DND-41 (cell line): ENCODE measurements at regions not wholly inside any gene's neighbourhood (a gene's known extent, or its start where the extent isn't known, plus 50 kb on each side); places are given as distances from the start of the nearest gene placed in this dataset.

Source experiments
- ATAC-seq: fragments of 200-7000 bp; cut with Tn5 transposase; 3 replicates; pipeline ENCODE4 v1.9.1; 2021; ENCODE audit warnings: low read depth; ENCODE audit not compliant: insufficient read depth
- DNase-seq: peaks from one replicate; pipeline ENCODE4 v3.0.0-alpha.2; 2020
- H2AFZ ChIP-seq: 2 replicates; pipeline ENCODE4 v1.6.0; 2012; ENCODE audit warnings: low read depth, low read length
- H3K27ac ChIP-seq: 2 replicates; pipeline ENCODE4 v1.5.1; 2012; ENCODE audit warnings: low read length, inconsistent platforms
- H3K27me3 ChIP-seq: fragments of 200-600 bp; sonication (generic); 2 replicates; pipeline ENCODE4 v1.6.0; 2012; ENCODE audit warnings: low read length, mild to moderate bottlenecking, inconsistent platforms; ENCODE audit not compliant: insufficient read depth, poor library complexity
- H3K36me3 ChIP-seq: 2 replicates; pipeline ENCODE4 v1.5.1; 2012; ENCODE audit warnings: low read length, inconsistent platforms; ENCODE audit not compliant: insufficient read depth
- H3K4me1 ChIP-seq: 2 replicates; pipeline ENCODE4 v1.5.1; 2012; ENCODE audit warnings: mild to moderate bottlenecking, low read length; ENCODE audit not compliant: insufficient read depth
- H3K4me2 ChIP-seq: 2 replicates; pipeline ENCODE4 v1.6.0; 2012; ENCODE audit warnings: mild to moderate bottlenecking, moderate library complexity, low read length, inconsistent platforms; ENCODE audit not compliant: insufficient read depth
- H3K4me3 ChIP-seq, 2 experiments: fragments of 200-600 bp in 1 of 2; shearing (Covaris generic) in 1 of 2; 2 replicates each; pipeline ENCODE4 v1.5.1; 2012 to 2016; ENCODE audit warnings: inconsistent platforms in 2 of 2, low read length in 2 of 2, mild to moderate bottlenecking in 2 of 2, low read depth in 1 of 2, moderate library complexity in 1 of 2
- H3K79me2 ChIP-seq: 2 replicates; pipeline ENCODE4 v1.6.0; 2012; ENCODE audit warnings: low read length, inconsistent platforms; ENCODE audit not compliant: insufficient read depth
- H3K9ac ChIP-seq: 2 replicates; pipeline ENCODE4 v1.6.0; 2012; ENCODE audit warnings: low read depth, mild to moderate bottlenecking, inconsistent platforms, low read length, moderate library complexity
- H3K9me3 ChIP-seq: 2 replicates; pipeline ENCODE4 v1.5.1; 2012; ENCODE audit warnings: low read length, moderate library complexity, mild to moderate bottlenecking, inconsistent platforms; ENCODE audit not compliant: insufficient read depth, severe bottlenecking
- H4K20me1 ChIP-seq: 2 replicates; pipeline ENCODE4 v1.6.0; 2012; ENCODE audit warnings: low read length; ENCODE audit not compliant: insufficient read depth
- CTCF ChIP-seq: IDR thresholded peaks from 2 replicates; pipeline ENCODE4 v1.5.1; 2012; ENCODE audit warnings: borderline replicate concordance, low read length, moderate library complexity, mild to moderate bottlenecking; ENCODE audit not compliant: poor library complexity, severe bottlenecking; ENCODE audit errors: extremely low read depth
- EZH2 ChIP-seq: IDR thresholded peaks from 3 replicates; pipeline ENCODE4 v1.6.1; 2012; ENCODE audit warnings: borderline replicate concordance, low read depth, mild to moderate bottlenecking, moderate library complexity, low read length, inconsistent platforms; ENCODE audit not compliant: severe bottlenecking

GRCh38 chr1:36561361-36561724 is 78.6 kb upstream of the CSF3R start:
- no peak for DNase-seq
- H3K36me3 ChIP-seq, result no peaks in the 10 kb centered on the region
- no peak overlapping the region for H3K4me3 ChIP-seq
- no peaks in the 10 kb centered on the region for H3K79me2 ChIP-seq
- no peak overlapping the region for H3K9ac ChIP-seq
- no peaks in the 10 kb centered on the region for H4K20me1 ChIP-seq
- H2AFZ ChIP-seq, result no peak overlapping the region
- ATAC-seq, result no peak
- H3K4me1 ChIP-seq, result no peaks in the 10 kb centered on the region
- TF ChIP-seq CTCF (no peak), EZH2 (no peak)
- H3K27me3 ChIP-seq, result peaks cover 7% of the 10 kb centered on the region
- no peak overlapping the region for H3K27ac ChIP-seq
- no peaks in the 10 kb centered on the region for H3K9me3 ChIP-seq
- no peak overlapping the region for H3K4me2 ChIP-seq

- ATAC-seq (no peak), DNase-seq (no peak)
- H3K9ac ChIP-seq, result no peak overlapping the region
- H3K9me3 ChIP-seq, result no peaks in the 10 kb centered on the region
- no peak overlapping the region for H3K4me2 ChIP-seq
- no peak overlapping the region for H2AFZ ChIP-seq
- no peak overlapping the region for H3K27ac ChIP-seq
- peaks cover 7% of the 10 kb centered on the region for H3K27me3 ChIP-seq
- H3K79me2 ChIP-seq, result no peaks in the 10 kb centered on the region
- H4K20me1 ChIP-seq, result no peaks in the 10 kb centered on the region
- no peak for TF ChIP-seq EZH2
- no peak for TF ChIP-seq CTCF
- H3K4me1 ChIP-seq, result no peaks in the 10 kb centered on the region
- no peak overlapping the region for H3K4me3 ChIP-seq
- no peaks in the 10 kb centered on the region for H3K36me3 ChIP-seq
Measured at GRCh38 chr1:36560621-36561360, 78.1 kb upstream of the CSF3R start.

GRCh38 chr1:36560177-36560576 is 77.5 kb upstream of the CSF3R start:
- no peak for DNase-seq
- Histone ChIP-seq H3K27ac (no peak overlapping the region), H3K4me2 (no peak overlapping the region), H4K20me1 (no peaks in the 10 kb centered on the region), H3K9ac (no peak overlapping the region), H3K27me3 (peaks cover 7% of the 10 kb centered on the region), H3K79me2 (no peaks in the 10 kb centered on the region), H2AFZ (no peak overlapping the region), H3K4me3 (no peak overlapping the region), H3K4me1 (no peaks in the 10 kb centered on the region), H3K9me3 (no peaks in the 10 kb centered on the region), H3K36me3 (no peaks in the 10 kb centered on the region)
- TF ChIP-seq EZH2 (no peak), CTCF (no peak)
- no peak for ATAC-seq

- Histone ChIP-seq H3K27me3 (peaks cover 7% of the 10 kb centered on the region), H3K9me3 (no peaks in the 10 kb centered on the region), H3K4me1 (no peaks in the 10 kb centered on the region), H3K36me3 (no peaks in the 10 kb centered on the region), H3K4me3 (no peak overlapping the region), H3K9ac (no peak overlapping the region), H4K20me1 (no peaks in the 10 kb centered on the region), H3K79me2 (no peaks in the 10 kb centered on the region), H3K4me2 (no peak overlapping the region), H2AFZ (no peak overlapping the region), H3K27ac (no peak overlapping the region)
- ATAC-seq (no peak), DNase-seq (no peak)
- TF ChIP-seq EZH2 (no peak), CTCF (no peak)
Measured at GRCh38 chr1:36559061-36559460, 76.3 kb upstream of the CSF3R start.
